DMS 273 (cell line): ENCODE measurements at regions not wholly inside any gene's neighbourhood (a gene's known extent, or its start where the extent isn't known, plus 50 kb on each side); places are given as distances from the start of the nearest gene placed in this dataset.

ENCODE experiments used
- DNase-seq: peaks from one replicate; lab custom pipeline; 2025; ENCODE audit not compliant: unreplicated experiment; lab: John Stamatoyannopoulos, UW

- no peak for DNase-seq
Observed at GRCh38 chr1:4351453-4351852, 303.0 kb upstream of the AJAP1 start.

- no peak for DNase-seq
Observed at GRCh38 chr1:4353090-4353856, 301.1 kb upstream of the AJAP1 start.

- no peak for DNase-seq
Observed at GRCh38 chr1:4355839-4356238, 298.6 kb upstream of the AJAP1 start.

GRCh38 chr1:4362314-4363044, 291.9 kb upstream of the AJAP1 start:
- no peak for DNase-seq

- no peak for DNase-seq
Observed at GRCh38 chr1:4366091-4366490, 288.3 kb upstream of the AJAP1 start.

GRCh38 chr1:4367230-4367777, 287.1 kb upstream of the AJAP1 start:
- peak; percentile 38 for DNase-seq

- DNase-seq = no peak
Observed at GRCh38 chr1:4369335-4369734, 285.1 kb upstream of the AJAP1 start.

- DNase-seq = no peak
Observed at GRCh38 chr1:4371849-4372248, 282.6 kb upstream of the AJAP1 start.

GRCh38 chr1:4375812-4376211, 278.6 kb upstream of the AJAP1 start:
- no peak for DNase-seq

- DNase-seq = no peak
Observed at GRCh38 chr1:4379451-4380175, 274.8 kb upstream of the AJAP1 start.

GRCh38 chr1:4380564-4381168, 273.7 kb upstream of the AJAP1 start:
- no peak for DNase-seq

GRCh38 chr1:4393191-4393590, 261.2 kb upstream of the AJAP1 start:
- no peak for DNase-seq

GRCh38 chr1:4394366-4394765, 260.0 kb upstream of the AJAP1 start:
- no peak for DNase-seq

GRCh38 chr1:4395158-4395557, 259.3 kb upstream of the AJAP1 start:
- DNase-seq = no peak

GRCh38 chr1:4395676-4396075, 258.7 kb upstream of the AJAP1 start:
- DNase-seq = peak; percentile 22

- no peak for DNase-seq
Observed at GRCh38 chr1:4396551-4396950, 257.9 kb upstream of the AJAP1 start.

- peak; percentile 36 for DNase-seq
Observed at GRCh38 chr1:4397196-4397595, 257.2 kb upstream of the AJAP1 start.

- no peak for DNase-seq
Observed at GRCh38 chr1:4402032-4402431, 252.4 kb upstream of the AJAP1 start.

- DNase-seq = no peak
Observed at GRCh38 chr1:4404854-4405590, 249.4 kb upstream of the AJAP1 start.

GRCh38 chr1:4407851-4408250, 246.6 kb upstream of the AJAP1 start:
- DNase-seq = no peak
